AML-193 (cell line): ENCODE measurements at regions not wholly inside any gene's neighbourhood (a gene's known extent, or its start where the extent isn't known, plus 50 kb on each side); places are given as distances from the start of the nearest gene placed in this dataset.

ENCODE experiments used
- DNase-seq, 2 experiments: peaks; one replicate each; lab custom pipeline; 2025; lab: John Stamatoyannopoulos, UW

DNA sequence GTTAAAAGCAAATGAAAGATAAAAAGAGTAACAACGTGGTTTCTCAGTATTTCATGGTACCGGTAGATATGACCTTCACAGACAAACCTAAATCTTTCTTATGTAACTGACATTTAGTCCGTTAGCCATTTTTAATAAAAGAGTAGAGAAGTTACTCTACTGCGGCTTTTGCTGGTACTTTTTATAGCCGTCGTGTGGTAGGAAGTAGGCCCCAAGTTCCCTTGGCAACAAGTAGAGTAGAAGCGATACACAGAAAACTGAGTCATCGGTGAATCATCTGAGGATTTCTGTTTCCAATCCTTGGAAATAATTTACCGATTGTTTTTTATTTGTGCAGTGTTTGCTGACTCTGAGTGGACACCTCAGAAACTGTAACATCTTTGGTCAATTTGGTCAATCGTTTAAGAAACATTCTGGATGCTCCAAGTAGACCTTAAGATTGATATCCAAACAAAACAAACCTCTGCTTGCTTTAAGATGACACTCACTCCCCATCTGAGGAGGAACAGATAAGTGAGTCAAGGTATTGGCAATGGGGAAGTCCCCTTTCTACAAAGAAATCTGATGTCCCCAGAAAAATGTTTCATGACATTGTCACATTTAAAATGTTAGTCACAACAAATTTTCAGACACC lies 63.9 kb upstream of the AHR start:
- peak; percentile 88 to 96 for DNase-seq

DNA sequence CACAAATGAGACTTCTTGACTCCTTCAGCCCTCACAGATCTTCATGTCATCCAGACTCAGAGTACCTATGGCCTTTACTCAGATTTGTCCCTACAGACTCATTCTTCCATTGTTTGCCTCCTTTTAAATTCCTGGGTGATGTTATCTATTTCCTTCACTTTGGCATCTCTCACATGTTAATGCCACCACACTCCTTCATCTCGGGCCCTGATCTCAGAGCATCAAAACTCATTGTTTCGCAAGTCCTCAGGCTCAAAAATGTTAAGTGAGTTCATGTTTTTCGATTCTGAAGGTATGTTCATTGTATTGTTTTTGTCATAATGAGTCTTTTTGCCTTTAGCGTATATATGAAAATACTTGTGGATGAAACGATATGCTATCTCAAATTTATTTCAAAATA lies 62.3 kb upstream of the AHR start:
- no peak for DNase-seq

DNA sequence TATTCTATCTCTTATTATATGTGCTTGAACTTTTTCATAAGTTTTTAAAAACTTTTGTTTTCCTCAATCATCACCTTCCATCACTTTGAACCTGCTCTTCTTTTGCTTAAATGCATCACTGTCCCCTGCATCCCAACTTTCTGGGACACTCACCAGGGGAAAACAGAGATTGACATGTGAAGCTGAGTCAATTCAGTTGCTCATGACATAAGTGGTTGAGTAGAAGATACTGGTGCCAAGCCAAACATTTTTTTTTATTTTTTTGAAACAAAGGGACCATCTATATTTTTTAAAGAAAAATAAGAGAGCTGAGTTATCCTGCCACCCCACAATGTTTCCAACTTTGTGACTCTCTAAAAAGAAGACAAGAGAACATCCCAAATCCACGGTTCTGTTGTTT lies 61.8 kb upstream of the AHR start:
- no peak for DNase-seq

DNA sequence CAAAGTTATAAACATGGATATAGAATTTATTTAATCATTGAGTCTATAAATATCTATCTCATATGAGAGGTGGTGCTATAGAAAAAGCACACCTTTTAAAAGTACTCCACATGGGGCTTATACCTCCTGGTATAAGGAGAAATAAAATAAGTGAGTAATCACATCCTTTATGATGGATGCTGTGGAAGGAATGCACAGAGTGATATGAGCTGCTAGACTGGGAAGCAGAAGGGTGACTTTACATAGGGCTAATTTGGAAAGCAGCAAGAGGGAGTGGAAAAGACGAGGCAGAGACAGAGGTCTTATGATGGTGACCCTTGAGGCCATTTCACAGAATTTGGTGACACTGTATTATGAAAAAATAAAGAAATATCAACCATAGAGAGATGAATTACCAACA lies 59.4 kb upstream of the AHR start:
- DNase-seq: no peak

GRCh38 chr7:17239683-17240521 lies 58.5 kb upstream of the AHR start:
- no peak for DNase-seq

DNA sequence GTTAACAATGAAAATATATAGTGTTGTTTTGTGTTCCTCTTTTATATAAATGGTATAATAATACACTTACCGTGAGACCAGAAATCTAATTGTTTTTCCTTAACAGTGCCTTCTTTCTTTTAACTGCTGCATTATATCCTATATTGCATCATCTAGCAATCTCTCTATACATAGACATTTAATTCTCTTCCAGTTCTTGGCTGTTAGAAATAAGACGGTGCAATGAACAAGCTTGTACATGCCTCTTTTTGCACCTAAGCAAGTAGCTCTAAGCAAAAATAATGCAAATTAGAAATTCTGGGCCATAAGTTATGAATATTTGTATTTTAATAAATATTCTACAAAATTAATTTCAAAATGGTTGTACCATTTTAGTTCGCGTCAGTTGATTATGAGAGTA lies 55.9 kb upstream of the AHR start:
- no peak for DNase-seq

DNA sequence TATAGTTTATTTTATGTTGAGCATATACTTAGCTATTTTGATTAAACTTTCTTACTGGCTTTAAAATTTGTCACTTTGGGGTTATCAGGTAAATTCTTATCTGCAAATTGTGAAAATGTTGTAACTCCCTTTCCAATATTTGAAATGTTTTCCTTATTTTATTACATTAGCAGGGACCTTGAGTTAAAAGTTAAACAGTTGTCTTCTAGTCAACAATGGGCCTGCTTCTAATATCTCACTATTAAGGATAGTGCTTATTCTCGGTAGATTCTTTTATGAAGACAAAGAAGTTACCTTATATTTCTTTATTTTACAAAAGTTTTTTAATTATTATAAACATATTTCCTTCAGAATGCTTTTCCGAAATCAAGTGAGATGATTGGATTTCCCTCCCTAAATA lies 53.7 kb upstream of the AHR start:
- no peak for DNase-seq

- no peak for DNase-seq
These were observed 51.1 kb upstream of the AHR start for GRCh38 chr7:17247357-17247756.

DNA sequence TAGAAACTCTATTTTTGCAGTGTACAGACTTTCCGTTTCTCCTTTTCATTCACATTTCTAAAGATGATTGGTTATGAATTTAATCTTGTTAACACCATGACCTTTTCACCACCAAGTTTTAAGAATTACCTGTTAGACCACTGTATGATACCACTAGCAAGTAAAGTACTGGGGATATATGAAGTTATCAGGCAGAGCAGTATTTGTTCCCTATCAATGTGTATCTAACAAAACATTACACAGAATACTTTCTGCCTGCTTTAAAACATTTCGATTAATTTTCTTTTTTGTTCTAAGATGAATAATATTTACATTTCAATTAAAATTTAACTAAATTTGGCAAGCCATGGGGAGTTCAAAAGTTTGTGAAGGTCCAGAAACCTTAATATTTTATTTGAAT lies 49.9 kb upstream of the AHR start:
- DNase-seq: no peak
